Skeletal muscle tissue (tissue), 3 donors: ENCODE measurements at regions not wholly inside any gene's neighbourhood (a gene's known extent, or its start where the extent isn't known, plus 50 kb on each side); places are given as distances from the start of the nearest gene placed in this dataset.
"Not testable (repeated sequence)": the region's sequence is repeated elsewhere in the genome, so short reads cannot be mapped to it uniquely, and the experiment has no call there.

Experiments used
- H3K27ac ChIP-seq: one replicate; pipeline ENCODE4 v1.7.0; 2013; ENCODE audit warnings: mild to moderate bottlenecking, low read depth, low read length, inconsistent platforms
- H3K27me3 ChIP-seq, 3 donors: one replicate each; pipeline ENCODE4 v1.7.0; 2013; ENCODE audit warnings: low read length in 3 of 3; ENCODE audit not compliant: control insufficient read depth in 3 of 3, insufficient read depth in 3 of 3
- H3K36me3 ChIP-seq, 3 donors: one replicate each; pipeline ENCODE4 v1.7.0; 2013; ENCODE audit warnings: low read length in 3 of 3; ENCODE audit not compliant: control insufficient read depth in 3 of 3, insufficient read depth in 3 of 3
- H3K4me1 ChIP-seq, 3 donors: one replicate each; pipeline ENCODE4 v1.7.0; 2013; ENCODE audit warnings: low read length in 3 of 3, mild to moderate bottlenecking in 3 of 3; ENCODE audit not compliant: control insufficient read depth in 3 of 3, insufficient read depth in 3 of 3
- H3K4me3 ChIP-seq, 3 donors: one replicate each; pipeline ENCODE4 v1.7.0; 2013; ENCODE audit warnings: low read length in 3 of 3
- H3K9ac ChIP-seq, 3 donors: one replicate each; pipeline ENCODE4 v1.7.0; 2013; ENCODE audit warnings: low read length in 3 of 3, mild to moderate bottlenecking in 3 of 3, moderate library complexity in 2 of 3, low read depth in 1 of 3
- H3K9me3 ChIP-seq, 3 donors: one replicate each; pipeline ENCODE4 v1.7.0; 2013; ENCODE audit warnings: low read length in 3 of 3; ENCODE audit not compliant: control insufficient read depth in 3 of 3
- donor health status: Osteomylitis.

- not testable (repeated sequence) for H3K9ac ChIP-seq, H3K4me1 ChIP-seq, H3K36me3 ChIP-seq, H3K27ac ChIP-seq, H3K9me3 ChIP-seq, H3K4me3 ChIP-seq, H3K27me3 ChIP-seq
These were observed 207.6 kb upstream of the PLGLB2 start for GRCh38 chr2:87540242-87540641.

- H3K27me3 ChIP-seq, H3K36me3 ChIP-seq, H3K27ac ChIP-seq, H3K9ac ChIP-seq, H3K4me3 ChIP-seq, H3K9me3 ChIP-seq, H3K4me1 ChIP-seq: not testable (repeated sequence)
These were observed 205.2 kb upstream of the PLGLB2 start for GRCh38 chr2:87542599-87543174.

- not testable (repeated sequence) for H3K9ac ChIP-seq, H3K27ac ChIP-seq, H3K9me3 ChIP-seq, H3K36me3 ChIP-seq, H3K4me3 ChIP-seq, H3K27me3 ChIP-seq, H3K4me1 ChIP-seq
These were observed 204.1 kb upstream of the PLGLB2 start for GRCh38 chr2:87543797-87544196.

- H3K27me3 ChIP-seq, H3K9ac ChIP-seq, H3K4me1 ChIP-seq, H3K36me3 ChIP-seq, H3K27ac ChIP-seq, H3K4me3 ChIP-seq, H3K9me3 ChIP-seq: not testable (repeated sequence)
These were observed 200.8 kb upstream of the PLGLB2 start for GRCh38 chr2:87547106-87547505.

GRCh38 chr2:87547966-87548365 lies 199.9 kb upstream of the PLGLB2 start:
- not testable (repeated sequence) for H3K9ac ChIP-seq, H3K27me3 ChIP-seq, H3K27ac ChIP-seq, H3K4me1 ChIP-seq, H3K9me3 ChIP-seq, H3K36me3 ChIP-seq, H3K4me3 ChIP-seq

- H3K27ac ChIP-seq, H3K9me3 ChIP-seq, H3K36me3 ChIP-seq, H3K4me3 ChIP-seq, H3K27me3 ChIP-seq, H3K9ac ChIP-seq, H3K4me1 ChIP-seq: not testable (repeated sequence)
These were observed 199.0 kb upstream of the PLGLB2 start for GRCh38 chr2:87548681-87549536.

- H3K36me3 ChIP-seq, H3K4me1 ChIP-seq, H3K27me3 ChIP-seq, H3K27ac ChIP-seq, H3K9ac ChIP-seq, H3K9me3 ChIP-seq, H3K4me3 ChIP-seq: not testable (repeated sequence)
These were observed 198.2 kb upstream of the PLGLB2 start for GRCh38 chr2:87549561-87550202.

- not testable (repeated sequence) for H3K4me3 ChIP-seq, H3K9me3 ChIP-seq
These were observed 193.2 kb upstream of the PLGLB2 start for GRCh38 chr2:87554678-87555077.

GRCh38 chr2:87555082-87555481 lies 192.8 kb upstream of the PLGLB2 start:
- H3K27me3 ChIP-seq, H3K9ac ChIP-seq, H3K4me1 ChIP-seq, H3K27ac ChIP-seq, H3K36me3 ChIP-seq, H3K4me3 ChIP-seq, H3K9me3 ChIP-seq: not testable (repeated sequence)

More at GRCh38 chr2:87554678-87555077, 193.2 kb upstream of the PLGLB2 start:
- not testable (repeated sequence) for H3K27me3 ChIP-seq, H3K4me1 ChIP-seq, H3K27ac ChIP-seq, H3K36me3 ChIP-seq, H3K9ac ChIP-seq

- not testable (repeated sequence) for H3K9me3 ChIP-seq, H3K36me3 ChIP-seq, H3K27me3 ChIP-seq, H3K27ac ChIP-seq, H3K4me3 ChIP-seq, H3K4me1 ChIP-seq, H3K9ac ChIP-seq
These were observed 188.9 kb upstream of the PLGLB2 start for GRCh38 chr2:87559001-87559400.
